Hypothalamus (tissue), 51 donors: ENCODE measurements at regions not wholly inside any gene's neighbourhood (a gene's known extent, or its start where the extent isn't known, plus 50 kb on each side); places are given as distances from the start of the nearest gene placed in this dataset.
"Not testable (repeated sequence)": the region's sequence is repeated elsewhere in the genome, so short reads cannot be mapped to it uniquely, and the experiment has no call there.

Experiments
- DNase-seq, 51 donors: peaks; one replicate each; lab custom pipeline; 2025; lab: John Stamatoyannopoulos, UW

GRCh38 chr3:66836363-66837152, 161.5 kb upstream of the KBTBD8 start:
- DNase-seq, result no peak

GRCh38 chr3:66838704-66839103, 159.4 kb upstream of the KBTBD8 start:
- DNase-seq, result no peak

- DNase-seq, result no peak
Observed at GRCh38 chr3:66839508-66839907, 158.6 kb upstream of the KBTBD8 start.

GRCh38 chr3:66842761-66843464, 155.2 kb upstream of the KBTBD8 start:
- DNase-seq, result not testable (repeated sequence)

- no peak for DNase-seq
Observed at GRCh38 chr3:66851894-66852613, 146.1 kb upstream of the KBTBD8 start.

GRCh38 chr3:66854601-66855151, 143.4 kb upstream of the KBTBD8 start:
- DNase-seq, result no peak

GRCh38 chr3:66856533-66856932, 141.6 kb upstream of the KBTBD8 start:
- DNase-seq, result no peak

- DNase-seq, result no peak
Observed at GRCh38 chr3:66858656-66859381, 139.3 kb upstream of the KBTBD8 start.

GRCh38 chr3:66860771-66861170, 137.3 kb upstream of the KBTBD8 start:
- no peak for DNase-seq

GRCh38 chr3:66863205-66864111, 134.6 kb upstream of the KBTBD8 start:
- DNase-seq, result no peak

GRCh38 chr3:66884659-66885058, 113.4 kb upstream of the KBTBD8 start:
- DNase-seq, result no peak

- no peak for DNase-seq
Observed at GRCh38 chr3:66885326-66886000, 112.6 kb upstream of the KBTBD8 start.

- DNase-seq, result no peak
Observed at GRCh38 chr3:66889750-66890494, 108.2 kb upstream of the KBTBD8 start.

- no peak for DNase-seq
Observed at GRCh38 chr3:66898155-66898554, 100.0 kb upstream of the KBTBD8 start.

- DNase-seq, result no peak
Observed at GRCh38 chr3:66904336-66904735, 93.8 kb upstream of the KBTBD8 start.

- DNase-seq, result no peak
Observed at GRCh38 chr3:66904831-66905493, 93.1 kb upstream of the KBTBD8 start.

- no peak for DNase-seq
Observed at GRCh38 chr3:66907136-66907535, 91.0 kb upstream of the KBTBD8 start.
